ENCODE measurements at regions not wholly inside any gene's neighbourhood (a gene's known extent, or its start where the extent isn't known, plus 50 kb on each side); places are given as distances from the start of the nearest gene placed in this dataset.

- TF ChIP-seq CTCF (IDR thresholded peaks at IDR 0.05; ENCODE audit: borderline replicate concordance, extremely low read depth, low read length, poor library complexity, severe bottlenecking), result no peak
- TF ChIP-seq EZH2 (IDR thresholded peaks at IDR 0.05; ENCODE audit: borderline replicate concordance, low read depth, low read length, severe bottlenecking), result no peak
Observed at GRCh38 chr5:5616247-5616895, 193.9 kb downstream of the ICE1 start.
